ENCODE measurements at regions not wholly inside any gene's neighbourhood (a gene's known extent, or its start where the extent isn't known, plus 50 kb on each side); places are given as distances from the start of the nearest gene placed in this dataset.

GRCh38 chr1:187646536-187647107, 817.9 kb downstream of the PLA2G4A start:
- Histone ChIP-seq H3K4me1 (ENCODE audit: insufficient read depth) (no peaks in the 10 kb centered on the region), H3K4me3 (no peak overlapping the region), H3K4me2 (no peak overlapping the region), H3F3A (replicated peaks; ENCODE audit: low read depth) (no peaks in the 10 kb centered on the region), H3K27ac (ENCODE audit: low read depth) (no peak overlapping the region), H2AFZ (no peak overlapping the region), H4K20me1 (replicated peaks; ENCODE audit: insufficient read depth) (no peaks in the 10 kb centered on the region), H3K36me3 (ENCODE audit: insufficient read depth) (no peaks in the 10 kb centered on the region), H3K9me2 (ENCODE audit: insufficient read depth) (no peaks in the 10 kb centered on the region), H3K27me3 (ENCODE audit: insufficient read depth) (no peaks in the 10 kb centered on the region), H3K79me2 (replicated peaks; ENCODE audit: insufficient read depth) (no peaks in the 10 kb centered on the region)
- Mint-ChIP-seq H3K27ac (no peak overlapping the region), H3K4me3 (no peak overlapping the region), H3K9me3 (peaks cover 4% of the 10 kb centered on the region), H3K27me3 (ENCODE audit: insufficient read depth, low read depth, poor library complexity) (no peaks in the 10 kb centered on the region), H3K36me3 (ENCODE audit: low read depth) (peaks cover 6% of the 10 kb centered on the region), H3K4me1 (no peaks in the 10 kb centered on the region)
- ATAC-seq, result no peak
- TF ChIP-seq STAT1 (IDR thresholded peaks at IDR 0.05; ENCODE audit: unreplicated experiment), result no peak
- TF ChIP-seq CREB1 (CRISPR knock-in tag; IDR thresholded peaks at IDR 0.05; ENCODE audit: low read depth), result no peak
- no peak for TF ChIP-seq EZH2 (IDR thresholded peaks at IDR 0.05; ENCODE audit: low read depth, unreplicated experiment)
- no peak for DNase-seq (ENCODE audit: low spot score)

GRCh38 chr1:187648091-187648490, 819.3 kb downstream of the PLA2G4A start:
- peak overlapping the region; percentile 75 for H2AFZ ChIP-seq
- no peak overlapping the region for H3K4me3 ChIP-seq
- H3K4me2 ChIP-seq, result no peak overlapping the region
- no peaks in the 10 kb centered on the region for H3F3A ChIP-seq (replicated peaks; ENCODE audit: low read depth)
- H3K9me2 ChIP-seq (ENCODE audit: insufficient read depth), result no peaks in the 10 kb centered on the region
- H4K20me1 ChIP-seq (replicated peaks; ENCODE audit: insufficient read depth), result no peaks in the 10 kb centered on the region
- no peaks in the 10 kb centered on the region for H3K27me3 ChIP-seq (ENCODE audit: insufficient read depth)
- no peaks in the 10 kb centered on the region for H3K36me3 ChIP-seq (ENCODE audit: insufficient read depth)
- DNase-seq (ENCODE audit: low spot score), result no peak
- no peaks in the 10 kb centered on the region for H3K4me1 ChIP-seq (ENCODE audit: insufficient read depth)
- Mint-ChIP-seq H3K27me3 (ENCODE audit: insufficient read depth, low read depth, poor library complexity) (no peaks in the 10 kb centered on the region), H3K27ac (no peak overlapping the region), H3K36me3 (ENCODE audit: low read depth) (no peaks in the 10 kb centered on the region), H3K9me3 (no peaks in the 10 kb centered on the region), H3K4me1 (no peaks in the 10 kb centered on the region), H3K4me3 (no peak overlapping the region)
- TF ChIP-seq, protein P1, sequence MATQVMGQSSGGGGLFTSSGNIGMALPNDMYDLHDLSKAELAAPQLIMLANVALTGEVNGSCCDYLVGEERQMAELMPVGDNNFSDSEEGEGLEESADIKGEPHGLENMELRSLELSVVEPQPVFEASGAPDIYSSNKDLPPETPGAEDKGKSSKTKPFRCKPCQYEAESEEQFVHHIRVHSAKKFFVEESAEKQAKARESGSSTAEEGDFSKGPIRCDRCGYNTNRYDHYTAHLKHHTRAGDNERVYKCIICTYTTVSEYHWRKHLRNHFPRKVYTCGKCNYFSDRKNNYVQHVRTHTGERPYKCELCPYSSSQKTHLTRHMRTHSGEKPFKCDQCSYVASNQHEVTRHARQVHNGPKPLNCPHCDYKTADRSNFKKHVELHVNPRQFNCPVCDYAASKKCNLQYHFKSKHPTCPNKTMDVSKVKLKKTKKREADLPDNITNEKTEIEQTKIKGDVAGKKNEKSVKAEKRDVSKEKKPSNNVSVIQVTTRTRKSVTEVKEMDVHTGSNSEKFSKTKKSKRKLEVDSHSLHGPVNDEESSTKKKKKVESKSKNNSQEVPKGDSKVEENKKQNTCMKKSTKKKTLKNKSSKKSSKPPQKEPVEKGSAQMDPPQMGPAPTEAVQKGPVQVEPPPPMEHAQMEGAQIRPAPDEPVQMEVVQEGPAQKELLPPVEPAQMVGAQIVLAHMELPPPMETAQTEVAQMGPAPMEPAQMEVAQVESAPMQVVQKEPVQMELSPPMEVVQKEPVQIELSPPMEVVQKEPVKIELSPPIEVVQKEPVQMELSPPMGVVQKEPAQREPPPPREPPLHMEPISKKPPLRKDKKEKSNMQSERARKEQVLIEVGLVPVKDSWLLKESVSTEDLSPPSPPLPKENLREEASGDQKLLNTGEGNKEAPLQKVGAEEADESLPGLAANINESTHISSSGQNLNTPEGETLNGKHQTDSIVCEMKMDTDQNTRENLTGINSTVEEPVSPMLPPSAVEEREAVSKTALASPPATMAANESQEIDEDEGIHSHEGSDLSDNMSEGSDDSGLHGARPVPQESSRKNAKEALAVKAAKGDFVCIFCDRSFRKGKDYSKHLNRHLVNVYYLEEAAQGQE (IDR thresholded peaks at IDR 0.05; ENCODE audit: unreplicated experiment), result no peak
- TF ChIP-seq JUNB (IDR thresholded peaks at IDR 0.05; ENCODE audit: unreplicated experiment), result no peak
- no peak overlapping the region for H3K27ac ChIP-seq (ENCODE audit: low read depth)
- no peaks in the 10 kb centered on the region for H3K79me2 ChIP-seq (replicated peaks; ENCODE audit: insufficient read depth)
- ATAC-seq, result no peak

GRCh38 chr1:187654635-187655034, 825.9 kb downstream of the PLA2G4A start:
- no peaks in the 10 kb centered on the region for H3K9me2 ChIP-seq (ENCODE audit: insufficient read depth)
- no peaks in the 10 kb centered on the region for H3K4me1 Mint-ChIP-seq
- H3K27me3 Mint-ChIP-seq (ENCODE audit: insufficient read depth, low read depth, poor library complexity), result no peaks in the 10 kb centered on the region
- no peak overlapping the region for H2AFZ ChIP-seq
- H4K20me1 ChIP-seq (replicated peaks; ENCODE audit: insufficient read depth), result no peaks in the 10 kb centered on the region
- no peaks in the 10 kb centered on the region for H3K27me3 ChIP-seq (ENCODE audit: insufficient read depth)
- no peak for DNase-seq (ENCODE audit: low spot score)
- no peak for ATAC-seq
- no peaks in the 10 kb centered on the region for H3K4me1 ChIP-seq (ENCODE audit: insufficient read depth)
- H3K27ac ChIP-seq (ENCODE audit: low read depth), result no peak overlapping the region
- H3K27ac Mint-ChIP-seq, result no peak overlapping the region
- H3K4me2 ChIP-seq, result no peak overlapping the region
- no peak overlapping the region for H3K4me3 ChIP-seq
- H3K9me3 Mint-ChIP-seq, result no peaks in the 10 kb centered on the region
- H3K79me2 ChIP-seq (replicated peaks; ENCODE audit: insufficient read depth), result no peaks in the 10 kb centered on the region
- no peaks in the 10 kb centered on the region for H3K36me3 ChIP-seq (ENCODE audit: insufficient read depth)
- H3K4me3 Mint-ChIP-seq, result no peak overlapping the region
- no peaks in the 10 kb centered on the region for H3K36me3 Mint-ChIP-seq (ENCODE audit: low read depth)
- no peaks in the 10 kb centered on the region for H3F3A ChIP-seq (replicated peaks; ENCODE audit: low read depth)
- no peak for TF ChIP-seq POLR2AphosphoS5 (IDR thresholded peaks at IDR 0.05; ENCODE audit: low read depth)
- TF ChIP-seq EZH2 (IDR thresholded peaks at IDR 0.05; ENCODE audit: low read depth, unreplicated experiment), result no peak
- no peak for TF ChIP-seq CREB1 (CRISPR knock-in tag; IDR thresholded peaks at IDR 0.05; ENCODE audit: low read depth)
- TF ChIP-seq ZNF331 (CRISPR knock-in tag; IDR thresholded peaks at IDR 0.05; ENCODE audit: low read depth), result no peak
- TF ChIP-seq JUNB (IDR thresholded peaks at IDR 0.05; ENCODE audit: unreplicated experiment), result no peak

All from GM23338 (cell line).